Dedifferentiated amniotic fluid mesenchymal stem cell (primary cell): ENCODE measurements at regions not wholly inside any gene's neighbourhood (a gene's known extent, or its start where the extent isn't known, plus 50 kb on each side); places are given as distances from the start of the nearest gene placed in this dataset.

Source experiments
- DNase-seq: peaks from one replicate; pipeline ENCODE4 v3.0.0-alpha.2; 2016; ENCODE audit errors: extremely low spot score

DNA sequence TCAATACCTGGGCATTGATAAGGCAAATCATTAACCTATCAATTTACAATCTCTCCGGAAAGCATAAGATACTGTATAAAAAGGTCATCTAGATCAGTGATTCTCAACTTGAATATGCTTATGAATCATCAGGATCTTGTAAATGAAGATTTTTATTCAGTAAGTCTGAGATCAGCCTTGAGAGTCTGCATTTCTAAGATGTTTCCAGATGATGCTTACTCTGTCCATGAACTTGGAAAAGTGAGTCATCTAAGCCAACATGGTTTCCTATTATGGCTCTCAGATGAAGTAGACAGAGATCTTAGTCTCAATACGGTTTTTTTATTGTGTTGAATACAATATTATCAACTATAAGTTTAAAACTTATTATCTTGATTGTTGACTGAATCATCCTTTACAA lies 226.4 kb upstream of the KIRREL3 start:
- DNase-seq: no peak

DNA sequence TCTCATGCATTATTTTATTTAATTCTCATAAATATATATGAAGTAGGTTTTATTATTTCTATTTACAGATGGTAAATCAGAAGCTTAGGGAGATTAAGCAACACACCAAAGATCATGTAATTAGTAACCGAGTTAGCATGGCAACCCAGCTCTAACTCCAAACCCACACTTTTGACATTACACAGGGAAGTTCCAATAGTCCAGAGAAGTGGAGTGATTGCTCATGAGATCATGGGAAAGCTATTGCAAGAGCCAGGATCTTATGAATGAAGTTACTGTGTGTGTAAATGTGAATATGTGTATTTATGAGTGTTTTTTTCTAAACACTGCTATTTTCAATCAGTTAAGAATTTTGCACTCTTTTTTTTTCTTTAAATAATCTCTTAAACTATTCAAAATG lies 225.8 kb upstream of the KIRREL3 start:
- no peak for DNase-seq

DNA sequence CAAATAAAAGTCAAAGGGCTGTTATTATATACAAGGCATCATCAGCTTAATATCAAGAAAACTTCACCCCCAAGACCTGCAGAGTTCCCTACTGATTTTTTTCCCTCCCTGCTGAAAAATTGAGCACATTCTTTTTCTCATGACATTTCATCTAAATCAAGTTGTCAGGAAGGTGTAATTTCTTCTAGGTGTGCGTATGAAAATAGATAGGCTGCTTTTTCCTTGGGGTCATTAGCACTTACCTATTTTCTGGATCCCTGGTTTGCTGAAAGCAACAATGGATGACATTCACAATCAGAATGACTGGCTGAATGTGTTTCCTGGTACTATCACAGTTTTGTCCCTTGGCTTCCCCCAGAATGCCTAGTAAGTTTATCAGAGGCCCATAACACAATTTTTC lies 225.0 kb upstream of the KIRREL3 start:
- DNase-seq: no peak

GRCh38 chr11:127224276-127224675 lies 223.7 kb upstream of the KIRREL3 start:
- no peak for DNase-seq

DNA sequence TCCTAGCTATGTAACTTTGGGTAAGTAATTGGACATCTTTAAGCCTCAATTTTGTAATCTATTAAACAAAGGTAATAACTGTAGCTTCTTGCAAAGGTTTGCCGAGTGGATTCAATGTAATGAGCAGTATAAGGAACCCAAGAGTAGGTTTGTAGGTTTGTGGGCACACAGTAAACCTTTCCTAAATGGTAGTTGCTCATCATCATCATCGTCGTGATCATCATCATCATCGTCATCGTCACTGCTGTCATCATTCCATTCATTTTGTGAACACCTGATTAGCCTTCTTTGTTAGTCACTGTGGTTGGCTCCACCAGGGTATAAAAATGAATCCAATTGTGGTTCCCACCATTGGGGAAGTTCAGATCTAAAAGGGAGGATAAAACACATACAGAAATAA lies 223.1 kb upstream of the KIRREL3 start:
- no peak for DNase-seq

GRCh38 chr11:127223026-127223425 lies 222.5 kb upstream of the KIRREL3 start:
- no peak for DNase-seq

- DNase-seq: no peak
These were observed 219.1 kb upstream of the KIRREL3 start for GRCh38 chr11:127219704-127220103.

GRCh38 chr11:127218275-127218608 lies 217.7 kb upstream of the KIRREL3 start:
- no peak for DNase-seq

DNA sequence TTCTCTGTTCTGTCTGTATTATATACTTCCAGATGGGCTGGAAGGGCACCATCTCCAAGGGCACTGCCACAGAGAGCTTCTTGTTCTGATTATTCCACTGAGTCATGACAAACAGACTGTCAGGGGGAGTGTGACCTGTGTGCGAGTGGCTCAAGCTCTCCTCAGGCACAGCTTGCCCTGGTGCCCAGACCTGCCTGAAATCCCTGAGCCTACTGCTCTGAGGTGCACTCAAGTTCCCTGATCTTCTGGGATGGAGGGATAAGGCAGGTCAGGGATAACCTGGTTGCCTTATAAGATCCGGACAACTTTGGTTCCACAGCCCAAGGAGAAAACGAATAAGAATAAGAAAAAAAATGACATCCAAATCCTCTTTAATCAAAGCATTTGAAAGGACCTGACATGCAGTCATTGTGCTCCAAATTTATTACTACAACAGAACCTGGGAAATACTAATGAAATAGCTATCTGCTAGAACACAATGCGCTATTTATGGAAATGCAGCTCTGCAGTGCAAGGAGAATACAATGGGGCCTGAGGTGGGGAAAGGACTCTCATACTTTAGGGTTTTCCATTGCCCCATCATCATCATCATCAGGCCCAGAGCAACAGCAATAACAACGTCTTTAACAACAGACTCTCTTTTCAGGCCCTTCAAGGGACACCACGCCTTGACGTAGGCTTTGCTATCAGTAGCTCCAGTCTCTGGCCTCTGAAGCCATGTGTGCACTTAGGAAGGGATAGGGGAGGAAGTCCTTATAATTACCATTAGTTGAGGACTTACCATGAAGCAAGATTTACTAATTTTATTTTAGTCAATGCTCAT lies 217.1 kb upstream of the KIRREL3 start:
- no peak for DNase-seq

GRCh38 chr11:127205688-127206217 lies 205.2 kb upstream of the KIRREL3 start:
- DNase-seq: no peak

DNA sequence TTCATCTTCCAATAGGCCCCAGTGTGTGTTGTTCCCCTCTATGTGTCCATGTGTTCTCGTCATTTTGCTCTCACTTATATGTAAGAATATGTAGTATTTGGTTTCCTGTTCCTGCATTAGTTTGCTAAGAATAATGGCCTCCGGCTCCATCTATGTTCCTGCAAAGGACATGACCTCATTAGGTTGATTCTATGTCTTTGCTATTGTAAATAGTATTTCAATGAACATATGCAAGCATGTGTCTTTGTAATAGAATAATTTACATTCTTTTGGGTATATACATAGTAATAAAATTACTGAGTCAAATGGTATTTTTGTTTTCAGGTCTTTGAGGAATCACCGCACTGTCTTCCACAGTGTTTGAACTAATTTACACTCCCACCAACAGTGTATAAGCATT lies 202.9 kb upstream of the KIRREL3 start:
- DNase-seq: no peak

- DNase-seq: no peak
These were observed 201.5 kb upstream of the KIRREL3 start for GRCh38 chr11:127202105-127202504.

- DNase-seq: no peak
These were observed 198.8 kb upstream of the KIRREL3 start for GRCh38 chr11:127199306-127199801.

- DNase-seq: no peak
These were observed 195.0 kb upstream of the KIRREL3 start for GRCh38 chr11:127195501-127196120.

DNA sequence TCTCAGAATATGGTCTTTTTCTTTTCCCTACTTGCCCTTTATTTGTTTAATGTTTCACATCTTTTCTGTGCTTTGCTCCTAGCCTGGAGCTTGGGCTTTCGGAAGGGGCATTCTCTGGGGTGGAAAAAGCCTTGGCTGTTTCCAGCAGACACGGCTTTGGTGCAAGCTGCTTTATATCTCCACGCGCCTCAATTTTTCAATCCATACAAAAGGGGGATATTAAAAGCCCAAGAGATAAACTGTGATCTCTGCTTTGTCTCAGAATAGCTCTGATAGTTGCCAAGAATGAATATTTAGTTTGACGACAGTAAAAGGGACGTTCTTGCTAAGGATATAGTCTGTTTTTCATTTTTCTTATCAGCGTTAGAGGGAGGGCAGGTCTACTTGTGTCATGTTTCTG lies 194.0 kb upstream of the KIRREL3 start:
- no peak for DNase-seq

DNA sequence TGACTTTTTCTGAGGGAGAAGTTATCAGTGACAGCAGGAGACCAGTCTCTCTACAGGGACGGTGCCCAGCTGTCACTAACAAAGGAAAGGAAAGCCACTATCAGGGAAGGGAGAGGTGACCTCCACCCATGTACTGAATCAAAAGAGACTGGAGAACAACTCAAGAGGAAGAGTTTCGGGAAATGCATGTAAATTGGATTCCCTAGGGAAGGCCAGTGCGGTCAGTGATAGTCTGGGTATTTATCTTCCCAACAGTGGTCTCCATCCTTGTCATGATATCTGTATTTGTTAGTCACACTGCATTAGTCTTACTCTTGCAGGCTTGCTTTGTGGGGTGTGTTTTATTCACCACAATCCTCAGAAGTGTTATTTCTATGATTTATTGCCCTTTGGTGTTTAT lies 193.4 kb upstream of the KIRREL3 start:
- DNase-seq: no peak

DNA sequence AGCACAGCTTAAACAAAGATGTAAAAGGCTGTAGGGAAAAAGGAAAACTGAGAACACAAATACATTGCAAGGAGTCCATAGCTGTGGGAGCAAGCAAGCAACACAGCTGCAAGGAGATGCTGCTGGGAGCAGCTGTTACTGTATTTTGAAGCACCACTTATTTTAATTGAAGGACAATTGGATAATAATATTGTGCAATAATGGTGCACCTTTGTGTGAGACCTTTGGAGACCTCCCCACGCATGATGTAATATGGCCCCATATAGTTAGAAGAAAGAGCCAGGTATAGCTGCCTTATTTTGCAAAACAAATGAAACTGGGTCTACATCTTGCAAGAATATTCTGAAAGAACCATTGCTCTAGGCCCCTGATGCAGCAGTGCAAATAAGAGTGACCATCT lies 191.1 kb upstream of the KIRREL3 start:
- DNase-seq: no peak

- DNase-seq: no peak
These were observed 190.7 kb upstream of the KIRREL3 start for GRCh38 chr11:127191261-127191660.

DNA sequence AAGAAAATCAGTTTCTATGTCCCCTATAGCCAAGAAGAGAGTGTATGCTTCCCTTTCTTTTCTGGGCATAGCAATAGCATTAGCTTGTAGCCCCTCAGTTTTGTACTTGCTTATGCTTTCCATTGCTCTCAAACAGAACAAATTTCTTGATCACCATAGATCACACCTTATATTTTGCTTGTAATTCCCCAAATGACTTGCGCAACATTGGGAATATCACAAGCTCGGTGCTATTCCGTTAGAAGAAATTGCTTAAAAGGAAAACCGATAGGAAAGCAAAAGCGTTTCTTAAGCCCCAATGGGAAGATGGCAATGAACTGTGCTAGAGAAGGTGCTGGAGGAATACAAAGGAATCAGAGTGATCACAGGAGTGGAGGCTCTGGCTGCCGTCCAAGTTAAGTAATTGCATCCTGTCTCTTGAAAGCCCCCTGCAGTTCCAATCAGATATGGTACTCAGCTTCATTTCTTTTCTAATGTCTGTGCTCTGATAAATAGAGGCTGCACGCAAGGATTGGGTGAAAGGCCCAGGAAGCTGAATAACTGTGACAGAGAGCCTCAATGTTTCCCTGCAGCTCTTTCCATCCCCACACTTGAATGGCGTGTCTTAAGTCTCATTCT lies 182.1 kb upstream of the KIRREL3 start:
- no peak for DNase-seq

- DNase-seq: no peak
These were observed 156.7 kb upstream of the KIRREL3 start for GRCh38 chr11:127157225-127157624.

DNA sequence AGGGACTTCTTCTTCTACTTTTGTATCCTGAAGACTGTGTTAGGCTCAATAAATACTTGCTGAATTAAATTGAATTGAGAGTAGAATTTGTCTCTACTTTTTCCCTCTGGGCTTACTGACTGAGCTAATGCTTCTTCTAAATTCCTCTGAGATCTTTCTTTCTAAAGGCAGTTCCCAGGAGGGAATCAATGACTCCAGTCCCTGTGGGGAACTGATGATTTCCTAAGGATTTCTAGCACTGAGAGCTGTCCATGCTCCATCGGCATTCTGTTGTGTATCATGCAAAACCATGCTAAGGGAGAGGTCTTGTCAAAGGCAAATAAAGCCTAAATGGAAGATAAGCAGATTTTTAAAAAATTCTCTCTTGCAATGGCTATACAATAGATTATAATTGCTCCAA lies 148.8 kb upstream of the KIRREL3 start:
- no peak for DNase-seq

GRCh38 chr11:127143251-127143650 lies 142.7 kb upstream of the KIRREL3 start:
- no peak for DNase-seq

- DNase-seq: no peak
These were observed 138.0 kb upstream of the KIRREL3 start for GRCh38 chr11:127138613-127139012.
